HT-29 (cell line): ENCODE measurements at regions not wholly inside any gene's neighbourhood (a gene's known extent, or its start where the extent isn't known, plus 50 kb on each side); places are given as distances from the start of the nearest gene placed in this dataset. TPM values are rescaled to one million over a fixed set of nuclear protein-coding genes. Genes with fewer than 3 reads are reported as not detected.

Source experiments
- DNase-seq: peaks from one replicate; pipeline ENCODE4 v3.0.0-alpha.2; 2015; ENCODE audit warnings: low spot score
- small RNA-seq: library from RNA; depleted of rRNA; stranded (forward); fragments of <200 nt; gene quantifications from one replicate; pipeline ENCODE3, GENCODE V24; 2014

DNA sequence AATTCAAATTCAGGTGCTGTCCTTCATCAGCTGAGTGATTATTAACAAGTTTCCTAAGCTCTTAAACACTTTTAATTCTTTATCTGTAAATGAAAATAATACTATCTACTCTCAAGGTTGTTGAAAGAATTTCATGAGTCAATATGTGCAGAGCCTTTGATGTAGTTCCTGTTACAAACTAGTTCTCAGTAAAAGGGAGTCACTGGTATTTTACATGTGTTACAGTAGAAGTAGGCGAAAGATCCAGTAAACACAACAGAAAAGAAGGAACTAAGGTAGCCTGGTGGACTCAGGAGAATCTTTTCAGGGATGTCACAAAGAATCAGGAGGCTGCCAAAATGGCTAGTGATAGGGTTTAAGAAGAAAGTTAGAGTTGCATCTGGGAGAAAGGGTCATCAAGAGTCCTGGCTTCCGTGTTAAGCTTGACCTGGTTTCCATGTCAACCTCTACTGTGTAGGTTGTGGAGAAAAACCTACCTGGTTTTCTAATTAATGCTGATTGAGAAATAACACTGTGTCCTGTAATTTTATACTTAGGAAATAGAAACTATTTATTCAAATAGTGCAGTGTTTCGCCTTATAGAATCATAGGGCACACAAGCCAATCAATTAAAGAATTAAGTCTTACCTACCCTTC is 58.3 kb upstream of the TRIB2 start:
- DNase-seq: peak; percentile 11

DNA sequence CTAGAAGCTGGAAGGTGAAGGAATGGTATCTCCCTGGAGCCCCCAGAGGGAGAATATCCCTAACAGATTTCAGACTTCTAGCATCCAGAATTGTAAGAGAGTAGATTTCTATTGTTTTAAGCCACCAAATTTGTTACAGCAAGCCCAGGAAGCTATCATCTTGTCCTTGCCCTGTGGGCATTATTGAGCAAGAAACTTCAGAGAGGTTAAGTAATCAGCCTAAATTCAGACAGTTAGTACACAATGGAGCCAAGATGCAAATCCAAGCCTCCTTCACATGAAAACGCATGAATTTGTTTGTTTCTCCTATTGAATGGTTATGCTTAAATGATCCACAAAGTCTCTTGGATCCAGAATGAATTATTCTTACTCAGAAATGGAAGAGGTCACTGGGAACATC is 55.2 kb upstream of the TRIB2 start:
- DNase-seq: no peak

- no peak for DNase-seq
These were observed 53.3 kb upstream of the TRIB2 start for GRCh38 chr2:12663306-12664037.

- DNase-seq: peak; percentile 29
These were observed 51.4 kb upstream of the TRIB2 start for GRCh38 chr2:12665334-12665733.

DNA sequence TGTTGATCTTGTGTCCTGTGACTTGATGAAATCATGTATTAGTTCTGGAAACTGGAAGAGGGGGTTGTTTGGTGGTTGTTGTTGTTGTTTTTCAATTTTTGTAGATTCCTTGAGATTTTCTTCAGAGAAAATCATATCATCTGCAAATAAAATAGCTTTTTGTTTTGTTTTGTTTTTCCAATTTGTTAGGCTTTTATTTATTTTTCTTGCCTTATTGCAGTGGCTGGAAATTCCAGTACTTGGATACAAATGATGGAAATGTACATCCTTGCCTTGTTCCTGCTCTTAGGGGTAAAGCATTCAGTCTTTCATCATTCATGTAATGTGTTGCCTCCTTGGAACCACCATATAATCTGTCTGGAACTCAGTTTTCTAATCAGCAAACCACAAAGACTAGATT is 50.3 kb upstream of the TRIB2 start:
- no peak for DNase-seq

Small RNA genes lying in the stretch of these regions (small RNA-seq; reads per million reads assigned to genes)
- gene MIR3681 (not detected), gene RF00093 (not detected), gene RNU6-843P (not detected)
